ENCODE measurements at regions not wholly inside any gene's neighbourhood (a gene's known extent, or its start where the extent isn't known, plus 50 kb on each side); places are given as distances from the start of the nearest gene placed in this dataset.

- TF ChIP-seq CTCF (IDR thresholded peaks at IDR 0.05), result no peak
- no peaks in the 10 kb centered on the region for H3K27me3 ChIP-seq (ENCODE audit: control insufficient read depth in 1 of 2, insufficient read depth in 2 of 2, low read length in 2 of 2)
- POLR2A ChIA-PET, result no interaction called here
- no peak overlapping the region for H3K4me3 ChIP-seq (ENCODE audit: low read length)
- H3K9me3 Mint-ChIP-seq, result no peaks in the 10 kb centered on the region
- H3K27ac ChIP-seq (ENCODE audit: low read depth in 1 of 2, low read length in 2 of 2), result no peak overlapping the region
- CTCF ChIA-PET, result no interaction called here
- H3K27me3 Mint-ChIP-seq, result no peaks in the 10 kb centered on the region
- H3K27ac Mint-ChIP-seq, result no peak overlapping the region
- H3K36me3 Mint-ChIP-seq (ENCODE audit: low read depth), result no peaks in the 10 kb centered on the region
- H3K4me3 Mint-ChIP-seq, result no peak overlapping the region
- intact Hi-C loops (cut with DNase I, micrococcal nuclease), result no loop called here
- peaks cover 0 to 18% of the 10 kb centered on the region in 2 experiments for H3K9me3 ChIP-seq (ENCODE audit: control insufficient read depth in 1 of 2, insufficient read depth in 1 of 2, low read length in 2 of 2)
- no peak for ATAC-seq (ENCODE audit: poor library complexity)
- no peaks in the 10 kb centered on the region for H3K36me3 ChIP-seq (ENCODE audit: insufficient read depth, low read length)
- no peaks in the 10 kb centered on the region for H3K4me1 Mint-ChIP-seq (ENCODE audit: low read depth)
- no peak for DNase-seq
- H3K4me1 ChIP-seq (ENCODE audit: insufficient read depth, low read length), result no peaks in the 10 kb centered on the region
Observed at GRCh38 chr13:79807554-79807953, 326.6 kb downstream of the NDFIP2 start.

DNA sequence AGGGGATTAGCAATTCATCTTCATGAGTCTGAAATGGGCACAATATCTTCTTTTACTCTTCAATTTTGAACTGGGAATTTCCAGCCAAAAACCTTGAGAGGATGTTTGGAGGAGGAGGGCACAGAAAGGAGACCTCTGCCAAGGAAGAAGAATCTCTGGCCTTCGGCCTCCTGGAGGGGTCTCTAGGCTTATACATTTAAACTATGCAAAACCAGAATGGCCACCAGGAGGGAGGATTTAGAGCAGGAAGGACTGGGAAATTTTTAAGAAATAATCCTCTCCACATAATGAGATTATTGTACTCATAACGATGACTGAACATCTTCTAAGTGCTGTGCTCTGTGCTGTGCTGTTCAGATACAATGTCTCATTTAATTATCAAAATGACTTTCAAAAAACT, 325.9 kb downstream of the NDFIP2 start:
- H3K9me3 Mint-ChIP-seq, result no peaks in the 10 kb centered on the region

GRCh38 chr13:79805317-79805716, 324.4 kb downstream of the NDFIP2 start:
- Mint-ChIP-seq H3K36me3 (ENCODE audit: low read depth) (no peaks in the 10 kb centered on the region), H3K9me3 (no peaks in the 10 kb centered on the region), H3K4me3 (no peak overlapping the region), H3K27me3 (no peaks in the 10 kb centered on the region), H3K27ac (no peak overlapping the region), H3K4me1 (ENCODE audit: low read depth) (no peaks in the 10 kb centered on the region)
- ChIA-PET CTCF (no interaction called here), POLR2A (no interaction called here)
- ATAC-seq (ENCODE audit: poor library complexity) (no peak), DNase-seq (no peak)
- Histone ChIP-seq H3K27me3 (ENCODE audit: control insufficient read depth in 1 of 2, insufficient read depth in 2 of 2, low read length in 2 of 2) (no peaks in the 10 kb centered on the region), H3K4me1 (ENCODE audit: insufficient read depth, low read length) (no peaks in the 10 kb centered on the region), H3K36me3 (ENCODE audit: insufficient read depth, low read length) (no peaks in the 10 kb centered on the region), H3K4me3 (ENCODE audit: low read length) (no peak overlapping the region), H3K27ac (ENCODE audit: low read depth in 1 of 2, low read length in 2 of 2) (no peak overlapping the region), H3K9me3 (ENCODE audit: control insufficient read depth in 1 of 2, insufficient read depth in 1 of 2, low read length in 2 of 2) (peaks cover 0 to 18% of the 10 kb centered on the region in 2 experiments)
- intact Hi-C loops (cut with DNase I, micrococcal nuclease), result no loop called here
- no peak for TF ChIP-seq CTCF (IDR thresholded peaks at IDR 0.05)

More for the DNA sequence above, 325.9 kb downstream of the NDFIP2 start:
- DNase-seq, result no peak
- no peaks in the 10 kb centered on the region for H3K36me3 ChIP-seq (ENCODE audit: insufficient read depth, low read length)
- H3K4me1 Mint-ChIP-seq (ENCODE audit: low read depth), result no peaks in the 10 kb centered on the region
- H3K36me3 Mint-ChIP-seq (ENCODE audit: low read depth), result no peaks in the 10 kb centered on the region
- peaks cover 0 to 18% of the 10 kb centered on the region in 2 experiments for H3K9me3 ChIP-seq (ENCODE audit: control insufficient read depth in 1 of 2, insufficient read depth in 1 of 2, low read length in 2 of 2)
- ChIA-PET POLR2A (no interaction called here), CTCF (no interaction called here)
- H3K4me1 ChIP-seq (ENCODE audit: insufficient read depth, low read length), result no peaks in the 10 kb centered on the region
- no peak overlapping the region for H3K27ac Mint-ChIP-seq
- H3K27me3 Mint-ChIP-seq, result no peaks in the 10 kb centered on the region
- no peaks in the 10 kb centered on the region for H3K27me3 ChIP-seq (ENCODE audit: control insufficient read depth in 1 of 2, insufficient read depth in 2 of 2, low read length in 2 of 2)
- H3K4me3 ChIP-seq (ENCODE audit: low read length), result no peak overlapping the region
- H3K4me3 Mint-ChIP-seq, result no peak overlapping the region
- no peak for TF ChIP-seq CTCF (IDR thresholded peaks at IDR 0.05)
- intact Hi-C loops (cut with DNase I, micrococcal nuclease), result no loop called here
- ATAC-seq (ENCODE audit: poor library complexity), result no peak
- H3K27ac ChIP-seq (ENCODE audit: low read depth in 1 of 2, low read length in 2 of 2), result no peak overlapping the region

All from CD4-positive, alpha-beta T cell (primary cell).